SK-N-SH (cell line): ENCODE measurements at regions not wholly inside any gene's neighbourhood (a gene's known extent, or its start where the extent isn't known, plus 50 kb on each side); places are given as distances from the start of the nearest gene placed in this dataset.

Experiments
- CTCF ChIA-PET: fragments of 300-600, 350-600 bp; formaldehyde crosslinking; extraction: SDS; loops from one replicate; lab custom pipeline; 2021; lab: Yijun Ruan, JAX
- POLR2A ChIA-PET: fragments of 350-600 bp; sonication (Branson Sonifier 250); formaldehyde crosslinking; extraction: SDS; loops from one replicate; lab custom pipeline; 2020; ENCODE audit warnings: antibody characterized with exemption, inconsistent platforms; lab: Yijun Ruan, JAX
- DNase-seq: peaks from one replicate; pipeline ENCODE4 v3.0.0; 2012
- H2AFZ ChIP-seq: fragments of 200-600 bp; sonication (generic); 2 replicates; pipeline ENCODE4 v1.8.1; 2016; ENCODE audit warnings: antibody characterized with exemption, mild to moderate bottlenecking, low read depth
- H3F3A ChIP-seq: fragments of 200-600 bp; sonication (generic); replicated peaks from 2 replicates; pipeline ENCODE3; 2016; ENCODE audit warnings: antibody characterized with exemption, mild to moderate bottlenecking; ENCODE audit not compliant: insufficient read depth
- H3K27ac ChIP-seq, 2 experiments: fragments of 200-500 bp in 1 of 2; fragments of 200-600 bp in 1 of 2; sonication (Bioruptor generic) in 1 of 2; sonication (generic), shearing (Covaris generic) in 1 of 2; 2 replicates each; pipeline versions ENCODE4 v1.5.1 to v1.6.1; 2014 to 2016; ENCODE audit warnings: low read depth in 2 of 2, inconsistent platforms in 1 of 2, low read length in 1 of 2, mild to moderate bottlenecking in 1 of 2, mixed read lengths in 1 of 2
- H3K27me3 ChIP-seq: fragments of 200-600 bp; sonication (generic), shearing (Covaris generic); 2 replicates; pipeline ENCODE4 v1.6.1; 2016; ENCODE audit warnings: mixed run types; ENCODE audit not compliant: insufficient read depth
- H3K36me3 ChIP-seq, 2 experiments: fragments of 200-500 bp in 1 of 2; fragments of 200-600 bp in 1 of 2; sonication (Bioruptor generic) in 1 of 2; sonication (generic) in 1 of 2; replicated peaks in 1 of 2; 2 replicates each; pipeline versions ENCODE3 to v1.5.1; 2014 to 2016; ENCODE audit warnings: low read length in 1 of 2, mild to moderate bottlenecking in 1 of 2; ENCODE audit not compliant: insufficient read depth in 2 of 2, control insufficient read depth in 1 of 2
- H3K4me1 ChIP-seq, 2 experiments: fragments of 200-500 bp in 1 of 2; fragments of 200-600 bp in 1 of 2; sonication (Bioruptor generic) in 1 of 2; sonication (generic), shearing (Covaris generic) in 1 of 2; 2 replicates each; pipeline versions ENCODE4 v1.5.1 to v1.6.1; 2014 to 2016; ENCODE audit warnings: low read depth in 1 of 2, low read length in 1 of 2, mixed run types in 1 of 2; ENCODE audit not compliant: insufficient read depth in 2 of 2, control insufficient read depth in 1 of 2
- H3K4me2 ChIP-seq: fragments of 200-600 bp; sonication (generic), shearing (Covaris generic); 2 replicates; pipeline ENCODE4 v1.6.1; 2017; ENCODE audit warnings: mixed run types
- H3K4me3 ChIP-seq, 2 experiments: fragments of 200-500 bp in 1 of 2; fragments of 200-600 bp in 1 of 2; sonication (Bioruptor generic) in 1 of 2; sonication (generic), shearing (Covaris generic) in 1 of 2; 2 replicates each; pipeline versions ENCODE4 v1.5.1 to v1.8.1; 2014 to 2016; ENCODE audit warnings: low read depth in 2 of 2, inconsistent platforms in 1 of 2, low read length in 1 of 2, mild to moderate bottlenecking in 1 of 2, mixed read lengths in 1 of 2, moderate library complexity in 1 of 2
- H3K79me2 ChIP-seq: fragments of 200-600 bp; sonication (generic); 2 replicates; pipeline ENCODE4 v1.8.1; 2017; ENCODE audit warnings: mild to moderate bottlenecking; ENCODE audit not compliant: insufficient read depth
- H3K9ac ChIP-seq: fragments of 200-600 bp; sonication (generic); 2 replicates; pipeline ENCODE4 v1.6.1; 2017; ENCODE audit warnings: mixed run types
- H3K9me2 ChIP-seq: fragments of 200-600 bp; sonication (generic); 2 replicates; pipeline ENCODE4 v1.6.1; 2017; ENCODE audit warnings: mixed run types
- H3K9me3 ChIP-seq: fragments of 200-600 bp; sonication (generic); 2 replicates; pipeline ENCODE4 v1.6.1; 2017; ENCODE audit warnings: mixed run types, mild to moderate bottlenecking, moderate library complexity
- H4K20me1 ChIP-seq: fragments of 200-600 bp; sonication (generic); 2 replicates; pipeline ENCODE4 v1.6.1; 2017; ENCODE audit warnings: mild to moderate bottlenecking, mixed run types; ENCODE audit not compliant: insufficient read depth
- FOSL2 ChIP-seq: IDR thresholded peaks from 2 replicates; pipeline ENCODE4 v1.4.0; 2012; ENCODE audit warnings: low read depth, mild to moderate bottlenecking, moderate library complexity, borderline replicate concordance
- FOXJ3 ChIP-seq: sonication (generic); formaldehyde crosslinking; IDR thresholded peaks from 2 replicates; pipeline ENCODE4 v1.5.1; 2020; ENCODE audit warnings: mild to moderate bottlenecking, missing genetic modification reagents
- JUND ChIP-seq: IDR thresholded peaks from 2 replicates; pipeline ENCODE4 v1.4.0; 2012
- MEF2A ChIP-seq: IDR thresholded peaks from 2 replicates; pipeline ENCODE4 v1.4.0; 2012; ENCODE audit warnings: low read depth, borderline replicate concordance
- MXI1 ChIP-seq: IDR thresholded peaks from 2 replicates; pipeline ENCODE4 v1.6.1; 2012; ENCODE audit warnings: mild to moderate bottlenecking, low read depth, low read length, improper control_type of control experiment
- NFIC ChIP-seq: IDR thresholded peaks from 2 replicates; pipeline ENCODE4 v1.4.0; 2012; ENCODE audit warnings: borderline replicate concordance
- RFX5 ChIP-seq: IDR thresholded peaks from 2 replicates; pipeline ENCODE4 v1.6.1; 2012; ENCODE audit warnings: mild to moderate bottlenecking, improper control_type of control experiment, low read length
- WGBS: methylation state at CpG from one replicate; pipeline ENCODE4 v1.1.6; 2017; ENCODE audit warnings: low lambda C conversion rate; 5-methylcytosine and 5-hydroxymethylcytosine counted together
- TF ChIP-seq, protein P1 (sequence below): fragments of 200-600 bp; sonication (generic); IDR thresholded peaks from 2 replicates; pipeline ENCODE4 v1.6.1; 2017; ENCODE audit warnings: antibody characterized with exemption, mild to moderate bottlenecking, moderate library complexity
- TF ChIP-seq, protein P2 (sequence below): fragments of 150-350 bp; IDR thresholded peaks from 2 replicates; pipeline ENCODE4 v1.6.1; 2017; ENCODE audit warnings: antibody characterized with exemption, low read length, low read depth, borderline replicate concordance
- TF ChIP-seq, protein P3 (sequence below): IDR thresholded peaks from 2 replicates; pipeline ENCODE4 v1.6.1; 2012; ENCODE audit warnings: mild to moderate bottlenecking, low read depth, low read length, moderate library complexity

DNA sequence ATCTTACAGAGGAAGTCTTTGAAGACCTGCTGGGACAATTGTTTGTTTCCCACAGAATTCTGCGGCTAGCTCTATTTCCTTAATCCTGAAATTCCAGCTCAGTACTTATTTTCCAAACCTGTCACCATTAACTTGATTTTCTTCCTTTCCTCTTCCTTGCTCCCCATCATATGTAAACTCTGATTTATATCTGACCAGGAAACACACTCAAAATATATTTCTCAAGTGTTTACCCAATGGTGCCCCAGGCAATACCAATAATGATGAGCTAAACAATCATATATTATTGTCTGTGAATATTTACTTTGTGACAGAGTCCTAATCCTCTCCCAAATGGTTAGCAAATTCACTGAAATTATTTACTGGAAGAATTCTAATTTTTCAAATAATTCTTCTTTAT, 597.3 kb downstream of the PKHD1 start:
- Histone ChIP-seq H3K79me2 (no peaks in the 10 kb centered on the region), H3K27me3 (no peaks in the 10 kb centered on the region), H3K36me3 (no peaks in the 10 kb centered on the region), H3F3A (no peaks in the 10 kb centered on the region), H3K27ac (no peak overlapping the region), H3K4me3 (no peak overlapping the region), H3K4me1 (peaks cover 0 to 2% of the 10 kb centered on the region in 2 experiments; a peak in 1 of 4 replicates), H2AFZ (no peak overlapping the region), H4K20me1 (no peaks in the 10 kb centered on the region), H3K9me3 (no peaks in the 10 kb centered on the region), H3K4me2 (no peak overlapping the region), H3K9me2 (no peaks in the 10 kb centered on the region), H3K9ac (no peak overlapping the region)
- ChIA-PET CTCF (no interaction called here), POLR2A (no interaction called here)
- DNase-seq = no peak
- TF ChIP-seq MXI1 (no peak), NFIC (no peak), MEF2A (no peak), FOXJ3 (CRISPR knock-in tag) (no peak), FOSL2 (no peak), RFX5 (no peak)
- TF ChIP-seq, protein P1, sequence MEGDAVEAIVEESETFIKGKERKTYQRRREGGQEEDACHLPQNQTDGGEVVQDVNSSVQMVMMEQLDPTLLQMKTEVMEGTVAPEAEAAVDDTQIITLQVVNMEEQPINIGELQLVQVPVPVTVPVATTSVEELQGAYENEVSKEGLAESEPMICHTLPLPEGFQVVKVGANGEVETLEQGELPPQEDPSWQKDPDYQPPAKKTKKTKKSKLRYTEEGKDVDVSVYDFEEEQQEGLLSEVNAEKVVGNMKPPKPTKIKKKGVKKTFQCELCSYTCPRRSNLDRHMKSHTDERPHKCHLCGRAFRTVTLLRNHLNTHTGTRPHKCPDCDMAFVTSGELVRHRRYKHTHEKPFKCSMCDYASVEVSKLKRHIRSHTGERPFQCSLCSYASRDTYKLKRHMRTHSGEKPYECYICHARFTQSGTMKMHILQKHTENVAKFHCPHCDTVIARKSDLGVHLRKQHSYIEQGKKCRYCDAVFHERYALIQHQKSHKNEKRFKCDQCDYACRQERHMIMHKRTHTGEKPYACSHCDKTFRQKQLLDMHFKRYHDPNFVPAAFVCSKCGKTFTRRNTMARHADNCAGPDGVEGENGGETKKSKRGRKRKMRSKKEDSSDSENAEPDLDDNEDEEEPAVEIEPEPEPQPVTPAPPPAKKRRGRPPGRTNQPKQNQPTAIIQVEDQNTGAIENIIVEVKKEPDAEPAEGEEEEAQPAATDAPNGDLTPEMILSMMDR = no peak
- TF ChIP-seq, protein P2, sequence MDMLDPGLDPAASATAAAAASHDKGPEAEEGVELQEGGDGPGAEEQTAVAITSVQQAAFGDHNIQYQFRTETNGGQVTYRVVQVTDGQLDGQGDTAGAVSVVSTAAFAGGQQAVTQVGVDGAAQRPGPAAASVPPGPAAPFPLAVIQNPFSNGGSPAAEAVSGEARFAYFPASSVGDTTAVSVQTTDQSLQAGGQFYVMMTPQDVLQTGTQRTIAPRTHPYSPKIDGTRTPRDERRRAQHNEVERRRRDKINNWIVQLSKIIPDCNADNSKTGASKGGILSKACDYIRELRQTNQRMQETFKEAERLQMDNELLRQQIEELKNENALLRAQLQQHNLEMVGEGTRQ = no peak
- TF ChIP-seq, protein P3, sequence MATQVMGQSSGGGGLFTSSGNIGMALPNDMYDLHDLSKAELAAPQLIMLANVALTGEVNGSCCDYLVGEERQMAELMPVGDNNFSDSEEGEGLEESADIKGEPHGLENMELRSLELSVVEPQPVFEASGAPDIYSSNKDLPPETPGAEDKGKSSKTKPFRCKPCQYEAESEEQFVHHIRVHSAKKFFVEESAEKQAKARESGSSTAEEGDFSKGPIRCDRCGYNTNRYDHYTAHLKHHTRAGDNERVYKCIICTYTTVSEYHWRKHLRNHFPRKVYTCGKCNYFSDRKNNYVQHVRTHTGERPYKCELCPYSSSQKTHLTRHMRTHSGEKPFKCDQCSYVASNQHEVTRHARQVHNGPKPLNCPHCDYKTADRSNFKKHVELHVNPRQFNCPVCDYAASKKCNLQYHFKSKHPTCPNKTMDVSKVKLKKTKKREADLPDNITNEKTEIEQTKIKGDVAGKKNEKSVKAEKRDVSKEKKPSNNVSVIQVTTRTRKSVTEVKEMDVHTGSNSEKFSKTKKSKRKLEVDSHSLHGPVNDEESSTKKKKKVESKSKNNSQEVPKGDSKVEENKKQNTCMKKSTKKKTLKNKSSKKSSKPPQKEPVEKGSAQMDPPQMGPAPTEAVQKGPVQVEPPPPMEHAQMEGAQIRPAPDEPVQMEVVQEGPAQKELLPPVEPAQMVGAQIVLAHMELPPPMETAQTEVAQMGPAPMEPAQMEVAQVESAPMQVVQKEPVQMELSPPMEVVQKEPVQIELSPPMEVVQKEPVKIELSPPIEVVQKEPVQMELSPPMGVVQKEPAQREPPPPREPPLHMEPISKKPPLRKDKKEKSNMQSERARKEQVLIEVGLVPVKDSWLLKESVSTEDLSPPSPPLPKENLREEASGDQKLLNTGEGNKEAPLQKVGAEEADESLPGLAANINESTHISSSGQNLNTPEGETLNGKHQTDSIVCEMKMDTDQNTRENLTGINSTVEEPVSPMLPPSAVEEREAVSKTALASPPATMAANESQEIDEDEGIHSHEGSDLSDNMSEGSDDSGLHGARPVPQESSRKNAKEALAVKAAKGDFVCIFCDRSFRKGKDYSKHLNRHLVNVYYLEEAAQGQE = no peak
- WGBS = 54% methylated on average over 1 of the region's 1 CpG

DNA sequence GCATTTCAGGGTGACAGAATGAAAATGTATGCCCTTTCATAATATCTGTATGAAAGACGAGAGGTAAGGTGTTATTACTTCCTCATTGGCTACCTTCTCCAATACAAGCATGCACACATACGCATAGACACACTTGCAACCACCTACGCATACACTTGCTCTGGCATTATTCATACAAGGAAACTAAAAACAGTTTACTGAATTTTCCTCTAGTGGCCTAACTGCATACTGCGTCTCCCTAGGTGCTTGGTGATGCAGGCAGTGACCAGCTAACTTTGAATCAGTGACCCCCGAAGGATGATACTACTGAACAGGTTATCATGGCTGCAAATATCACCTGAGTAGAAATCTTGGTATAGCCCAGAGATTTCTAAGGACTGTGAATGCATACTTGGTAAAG, 593.1 kb downstream of the PKHD1 start:
- Histone ChIP-seq H3K27me3 (no peaks in the 10 kb centered on the region), H3K9ac (no peak overlapping the region), H3K4me2 (no peak overlapping the region), H3K4me3 (no peak overlapping the region), H2AFZ (no peak overlapping the region), H4K20me1 (no peaks in the 10 kb centered on the region), H3K9me2 (no peaks in the 10 kb centered on the region), H3K9me3 (no peaks in the 10 kb centered on the region), H3K27ac (no peak overlapping the region), H3K36me3 (no peaks in the 10 kb centered on the region), H3K4me1 (peaks cover 0 to 3% of the 10 kb centered on the region in 2 experiments; a peak in 1 of 4 replicates), H3F3A (no peaks in the 10 kb centered on the region), H3K79me2 (no peaks in the 10 kb centered on the region)
- TF ChIP-seq, protein P1 = peak; percentile 30; the same call in 1 of the 2 replicates
- TF ChIP-seq JUND = no peak
- ChIA-PET CTCF (interaction anchor here (0.7 to 1.9 kb wide), 8 partner anchors 9 to 225 kb away, joined by 3 to 6 read pairs (median 4); no protein-coding TSS in a partner anchor), POLR2A (no interaction called here)
- no peak for DNase-seq
- WGBS = 55% methylated on average over 5 of the region's 5 CpGs
